ENCODE measurements at regions not wholly inside any gene's neighbourhood (a gene's known extent, or its start where the extent isn't known, plus 50 kb on each side); places are given as distances from the start of the nearest gene placed in this dataset.
"Not testable (repeated sequence)": the region's sequence is repeated elsewhere in the genome, so short reads cannot be mapped to it uniquely, and the experiment has no call there.

- intact Hi-C loops (cut with DNase I) = loop anchor here in 5 of 10 donors (2.0 to 5.0 kb wide), 4 partner anchors 51 to 124 kb away; no protein-coding TSS in a partner anchor
- peaks cover 16 to 92% (median 73%) of the 10 kb centered on the region in 9 donors for H3K4me1 ChIP-seq
- WGBS, 2 donors = 32 to 34% methylated on average over 12 of the region's 12 CpGs
- peaks cover 0 to 10% (median 0%) of the 10 kb centered on the region in 9 donors for H3K36me3 ChIP-seq
- H3K27ac ChIP-seq = peak overlapping the region; percentile 9 to 84 (median 50)
- H3K9me3 ChIP-seq = no peaks in the 10 kb centered on the region
- H3K27me3 ChIP-seq = no peaks in the 10 kb centered on the region
- DNase-seq (no peak), ATAC-seq (peak; percentile 34 to 82 (median 54))
- peak overlapping the region in 1 of 10 donors; percentile 2 for H3K4me3 ChIP-seq
- TF ChIP-seq CTCF (IDR thresholded peaks at IDR 0.05) = no peak
Measured at GRCh38 chr3:159882790-159883779, 105.5 kb upstream of the IL12A start.

- ATAC-seq = no peak
- intact Hi-C loops (cut with DNase I) = loop anchor here in 9 of 10 donors (1.0 to 5.0 kb wide), 8 partner anchors 53 to 122 kb away; no protein-coding TSS in a partner anchor
- H3K27me3 ChIP-seq = no peaks in the 10 kb centered on the region
- H3K36me3 ChIP-seq = peaks cover 0 to 28% (median 0%) of the 10 kb centered on the region in 9 donors
- WGBS, 2 donors = 60 to 67% methylated on average over 3 of the region's 3 CpGs
- no peak overlapping the region for H3K4me3 ChIP-seq
- peaks cover 16 to 78% (median 62%) of the 10 kb centered on the region in 9 donors for H3K4me1 ChIP-seq
- peak overlapping the region in 4 of 10 donors; percentile 11 to 40 (median 38) for H3K27ac ChIP-seq
- peak; percentile 32 to 76 (median 60) for TF ChIP-seq CTCF (IDR thresholded peaks at IDR 0.05)
- H3K9me3 ChIP-seq = no peaks in the 10 kb centered on the region
- DNase-seq = no peak
Measured at GRCh38 chr3:159884661-159885402, 103.8 kb upstream of the IL12A start.

GRCh38 chr3:159886050-159886449 is 102.6 kb upstream of the IL12A start:
- ATAC-seq (peak in 1 of 8 donors; percentile 29), DNase-seq (no peak)
- no peaks in the 10 kb centered on the region for H3K27me3 ChIP-seq
- H3K4me1 ChIP-seq = peaks cover 13 to 71% (median 59%) of the 10 kb centered on the region in 9 donors
- no peak for TF ChIP-seq CTCF (IDR thresholded peaks at IDR 0.05)
- intact Hi-C loops (cut with DNase I) = loop anchor here in 6 of 10 donors (5.0 kb wide), 3 partner anchors 59 to 121 kb away; no protein-coding TSS in a partner anchor
- WGBS, 2 donors = 32 to 46% methylated on average over 3 of the region's 3 CpGs
- H3K4me3 ChIP-seq = no peak overlapping the region
- peaks cover 0 to 36% (median 0%) of the 10 kb centered on the region in 9 donors for H3K36me3 ChIP-seq
- no peaks in the 10 kb centered on the region for H3K9me3 ChIP-seq
- H3K27ac ChIP-seq = peak overlapping the region in 4 of 10 donors; percentile 11 to 38 (median 31)

GRCh38 chr3:159886530-159886929 is 102.1 kb upstream of the IL12A start:
- 91 to 93% methylated on average over 6 of the region's 6 CpGs for WGBS, 2 donors
- H3K27ac ChIP-seq = peak overlapping the region in 6 of 10 donors; percentile 0 to 38 (median 16)
- peaks cover 13 to 71% (median 60%) of the 10 kb centered on the region in 9 donors for H3K4me1 ChIP-seq
- not testable (repeated sequence) for H3K9me3 ChIP-seq, H3K4me3 ChIP-seq, DNase-seq, ATAC-seq, H3K27me3 ChIP-seq
- intact Hi-C loops (cut with DNase I) = loop anchor here in 6 of 10 donors (5.0 kb wide), 3 partner anchors 59 to 121 kb away; no protein-coding TSS in a partner anchor
- peaks cover 0 to 36% (median 0%) of the 10 kb centered on the region in 9 donors for H3K36me3 ChIP-seq
